ENCODE measurements at regions not wholly inside any gene's neighbourhood (a gene's known extent, or its start where the extent isn't known, plus 50 kb on each side); places are given as distances from the start of the nearest gene placed in this dataset.

GRCh38 chr19:29385191-29385795, 140.5 kb upstream of the VSTM2B start:
- peaks cover 13% of the 10 kb centered on the region for H3K9me3 Mint-ChIP-seq (ENCODE audit: unreplicated experiment)
- no peak overlapping the region for H3K4me3 Mint-ChIP-seq (ENCODE audit: unreplicated experiment)
- H3K36me3 Mint-ChIP-seq (ENCODE audit: unreplicated experiment), result no peaks in the 10 kb centered on the region
- no peak for TF ChIP-seq CTCF (IDR thresholded peaks at IDR 0.05)
- no peak for DNase-seq (ENCODE audit: extremely low spot score, unreplicated experiment)
- no peaks in the 10 kb centered on the region for H3K27me3 Mint-ChIP-seq (ENCODE audit: unreplicated experiment)
- no peak overlapping the region for H3K27ac Mint-ChIP-seq (ENCODE audit: unreplicated experiment)
- no peaks in the 10 kb centered on the region for H3K4me1 Mint-ChIP-seq (ENCODE audit: unreplicated experiment)

GRCh38 chr19:29386970-29387369, 138.8 kb upstream of the VSTM2B start:
- Mint-ChIP-seq H3K36me3 (ENCODE audit: unreplicated experiment) (no peaks in the 10 kb centered on the region), H3K4me3 (ENCODE audit: unreplicated experiment) (no peak overlapping the region), H3K4me1 (ENCODE audit: unreplicated experiment) (no peaks in the 10 kb centered on the region), H3K9me3 (ENCODE audit: unreplicated experiment) (peaks cover 21% of the 10 kb centered on the region), H3K27me3 (ENCODE audit: unreplicated experiment) (no peaks in the 10 kb centered on the region), H3K27ac (ENCODE audit: unreplicated experiment) (no peak overlapping the region)
- DNase-seq (ENCODE audit: extremely low spot score, unreplicated experiment), result no peak
- no peak for TF ChIP-seq CTCF (IDR thresholded peaks at IDR 0.05)

- H3K4me3 Mint-ChIP-seq (ENCODE audit: unreplicated experiment), result no peak overlapping the region
- H3K27me3 Mint-ChIP-seq (ENCODE audit: unreplicated experiment), result no peaks in the 10 kb centered on the region
- TF ChIP-seq CTCF (IDR thresholded peaks at IDR 0.05), result no peak
- H3K27ac Mint-ChIP-seq (ENCODE audit: unreplicated experiment), result no peak overlapping the region
- peaks cover 21% of the 10 kb centered on the region for H3K9me3 Mint-ChIP-seq (ENCODE audit: unreplicated experiment)
- no peaks in the 10 kb centered on the region for H3K36me3 Mint-ChIP-seq (ENCODE audit: unreplicated experiment)
- H3K4me1 Mint-ChIP-seq (ENCODE audit: unreplicated experiment), result no peaks in the 10 kb centered on the region
- no peak for DNase-seq (ENCODE audit: extremely low spot score, unreplicated experiment)
Observed at GRCh38 chr19:29387586-29387985, 138.2 kb upstream of the VSTM2B start.

- H3K9me3 Mint-ChIP-seq (ENCODE audit: unreplicated experiment), result peaks cover 21% of the 10 kb centered on the region
- no peak for DNase-seq (ENCODE audit: extremely low spot score, unreplicated experiment)
- H3K4me1 Mint-ChIP-seq (ENCODE audit: unreplicated experiment), result no peaks in the 10 kb centered on the region
- no peak for TF ChIP-seq CTCF (IDR thresholded peaks at IDR 0.05)
- H3K27ac Mint-ChIP-seq (ENCODE audit: unreplicated experiment), result no peak overlapping the region
- no peaks in the 10 kb centered on the region for H3K36me3 Mint-ChIP-seq (ENCODE audit: unreplicated experiment)
- H3K27me3 Mint-ChIP-seq (ENCODE audit: unreplicated experiment), result no peaks in the 10 kb centered on the region
- H3K4me3 Mint-ChIP-seq (ENCODE audit: unreplicated experiment), result no peak overlapping the region
Observed at GRCh38 chr19:29389495-29389894, 136.3 kb upstream of the VSTM2B start.

GRCh38 chr19:29390742-29391141, 135.1 kb upstream of the VSTM2B start:
- H3K36me3 Mint-ChIP-seq (ENCODE audit: unreplicated experiment), result no peaks in the 10 kb centered on the region
- no peaks in the 10 kb centered on the region for H3K4me1 Mint-ChIP-seq (ENCODE audit: unreplicated experiment)
- no peaks in the 10 kb centered on the region for H3K27me3 Mint-ChIP-seq (ENCODE audit: unreplicated experiment)
- H3K27ac Mint-ChIP-seq (ENCODE audit: unreplicated experiment), result no peak overlapping the region
- DNase-seq (ENCODE audit: extremely low spot score, unreplicated experiment), result no peak
- peaks cover 21% of the 10 kb centered on the region for H3K9me3 Mint-ChIP-seq (ENCODE audit: unreplicated experiment)
- no peak overlapping the region for H3K4me3 Mint-ChIP-seq (ENCODE audit: unreplicated experiment)
- no peak for TF ChIP-seq CTCF (IDR thresholded peaks at IDR 0.05)

Data from osteocyte (in vitro differentiated cells).